ENCODE measurements at regions not wholly inside any gene's neighbourhood (a gene's known extent, or its start where the extent isn't known, plus 50 kb on each side); places are given as distances from the start of the nearest gene placed in this dataset.

GRCh38 chr1:63710308-63710707 lies 63.5 kb upstream of the ROR1 start:
- DNase-seq: no peak

- DNase-seq: no peak
Observed at GRCh38 chr1:63710761-63711380, 62.9 kb upstream of the ROR1 start.

- no peak for DNase-seq
Observed at GRCh38 chr1:63713041-63713440, 60.8 kb upstream of the ROR1 start.

GRCh38 chr1:63713627-63714481 lies 60.0 kb upstream of the ROR1 start:
- DNase-seq: no peak

- DNase-seq: no peak
Observed at GRCh38 chr1:63714482-63714760, 59.4 kb upstream of the ROR1 start.

- no peak for DNase-seq
Observed at GRCh38 chr1:63717511-63718065, 56.2 kb upstream of the ROR1 start.

GRCh38 chr1:63718541-63718970 lies 55.3 kb upstream of the ROR1 start:
- DNase-seq: no peak

- DNase-seq: peak; percentile 39
Observed at GRCh38 chr1:63721531-63722189, 52.2 kb upstream of the ROR1 start.

- DNase-seq: no peak
Observed at GRCh38 chr1:63723602-63724001, 50.2 kb upstream of the ROR1 start.

Data from NCI-H1092 treated with DMSO at 0.1 percent for 48 hours (cell line).